ENCODE measurements at regions not wholly inside any gene's neighbourhood (a gene's known extent, or its start where the extent isn't known, plus 50 kb on each side); places are given as distances from the start of the nearest gene placed in this dataset.

DNA sequence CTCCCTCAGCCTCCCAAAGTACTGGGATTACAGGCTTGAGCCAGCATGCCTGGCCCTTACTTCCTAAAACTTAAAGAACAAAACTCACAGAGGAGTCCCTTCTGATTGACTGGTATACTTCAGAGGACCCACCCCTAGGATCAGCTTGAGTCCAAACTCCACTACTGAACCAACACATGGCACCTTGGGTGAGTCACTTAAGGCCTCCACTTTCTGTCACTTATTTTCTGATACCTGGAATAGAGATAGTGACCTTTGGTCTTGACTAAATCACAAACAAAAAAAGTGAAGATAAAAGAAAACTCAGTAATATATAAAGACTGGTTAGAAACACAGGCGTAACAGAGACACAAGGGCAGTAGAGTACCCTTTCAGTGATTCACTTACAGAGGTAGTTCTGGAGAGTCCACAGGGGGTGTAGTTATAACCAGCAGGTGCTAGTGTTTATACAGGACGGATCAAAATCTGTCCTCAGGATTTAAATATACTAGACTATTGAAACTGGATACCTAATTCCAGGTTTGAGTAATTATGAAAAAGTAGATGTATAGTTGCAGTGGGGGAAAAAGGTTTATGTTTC lies 274.3 kb upstream of the ANKRD55 start:
- TF ChIP-seq, protein P1, sequence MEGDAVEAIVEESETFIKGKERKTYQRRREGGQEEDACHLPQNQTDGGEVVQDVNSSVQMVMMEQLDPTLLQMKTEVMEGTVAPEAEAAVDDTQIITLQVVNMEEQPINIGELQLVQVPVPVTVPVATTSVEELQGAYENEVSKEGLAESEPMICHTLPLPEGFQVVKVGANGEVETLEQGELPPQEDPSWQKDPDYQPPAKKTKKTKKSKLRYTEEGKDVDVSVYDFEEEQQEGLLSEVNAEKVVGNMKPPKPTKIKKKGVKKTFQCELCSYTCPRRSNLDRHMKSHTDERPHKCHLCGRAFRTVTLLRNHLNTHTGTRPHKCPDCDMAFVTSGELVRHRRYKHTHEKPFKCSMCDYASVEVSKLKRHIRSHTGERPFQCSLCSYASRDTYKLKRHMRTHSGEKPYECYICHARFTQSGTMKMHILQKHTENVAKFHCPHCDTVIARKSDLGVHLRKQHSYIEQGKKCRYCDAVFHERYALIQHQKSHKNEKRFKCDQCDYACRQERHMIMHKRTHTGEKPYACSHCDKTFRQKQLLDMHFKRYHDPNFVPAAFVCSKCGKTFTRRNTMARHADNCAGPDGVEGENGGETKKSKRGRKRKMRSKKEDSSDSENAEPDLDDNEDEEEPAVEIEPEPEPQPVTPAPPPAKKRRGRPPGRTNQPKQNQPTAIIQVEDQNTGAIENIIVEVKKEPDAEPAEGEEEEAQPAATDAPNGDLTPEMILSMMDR (IDR thresholded peaks at IDR 0.05), result no peak
- no peak for TF ChIP-seq POLR2A (IDR thresholded peaks at IDR 0.05)
- TF ChIP-seq EP300 (IDR thresholded peaks at IDR 0.05), result no peak
- TF ChIP-seq POLR2AphosphoS5 (IDR thresholded peaks at IDR 0.05), result no peak

All from suprapubic skin (tissue), 4 donors.